ENCODE measurements at regions not wholly inside any gene's neighbourhood (a gene's known extent, or its start where the extent isn't known, plus 50 kb on each side); places are given as distances from the start of the nearest gene placed in this dataset.
"Not testable (repeated sequence)": the region's sequence is repeated elsewhere in the genome, so short reads cannot be mapped to it uniquely, and the experiment has no call there.

DNA sequence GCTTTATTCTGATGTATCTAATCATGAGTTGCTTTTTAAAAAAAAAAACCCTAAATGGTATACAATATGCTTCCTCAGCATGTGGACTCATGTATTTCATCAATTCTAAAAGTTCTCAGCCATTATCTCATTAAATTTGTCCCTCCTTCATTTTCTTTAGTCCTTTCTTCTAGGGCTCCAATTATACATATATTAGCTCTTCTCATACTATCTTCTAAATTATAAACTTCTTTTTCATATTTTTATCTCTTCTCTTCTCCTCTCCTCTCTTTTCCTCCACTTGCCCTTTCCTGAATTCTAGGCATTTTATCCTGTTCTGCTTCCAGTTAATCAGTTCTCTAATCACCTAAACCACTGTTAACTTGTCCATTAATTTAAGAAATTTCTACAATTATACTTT is 55.0 kb upstream of the IL33 start:
- Histone ChIP-seq H3K36me3 (ENCODE audit: insufficient read depth) (no peaks in the 10 kb centered on the region), H3K4me1 (ENCODE audit: insufficient read depth) (no peaks in the 10 kb centered on the region), H3K4me3 (ENCODE audit: low read depth, low read length) (no peak overlapping the region), H3K27ac (ENCODE audit: low read depth) (no peak overlapping the region)
- DNase-seq (ENCODE audit: extremely low spot score): no peak

DNA sequence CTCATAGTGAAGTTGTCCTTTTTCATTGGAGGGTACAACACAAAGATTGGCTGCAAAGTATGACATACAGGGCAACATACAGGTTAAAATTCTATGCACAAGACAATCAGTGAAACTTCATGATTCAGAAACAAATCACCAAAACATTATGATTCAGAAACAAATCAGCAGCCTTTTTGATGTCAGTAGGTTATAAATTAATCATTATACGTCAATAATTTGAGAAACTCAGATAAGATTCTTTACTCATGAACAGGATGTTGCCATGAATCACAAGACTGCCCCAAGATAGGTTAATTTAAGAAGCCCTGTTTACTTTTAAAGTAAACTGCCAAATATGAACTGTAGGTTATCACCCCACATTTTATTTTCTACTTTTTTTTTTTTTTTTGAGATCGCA is 62.2 kb upstream of the IL33 start:
- H3K36me3 ChIP-seq (ENCODE audit: insufficient read depth): no peaks in the 10 kb centered on the region
- no peak overlapping the region for H3K4me3 ChIP-seq (ENCODE audit: low read depth, low read length)
- H3K27ac ChIP-seq (ENCODE audit: low read depth): no peak overlapping the region
- WGBS: 83% methylated on average over 2 of the region's 2 CpGs
- no peaks in the 10 kb centered on the region for H3K4me1 ChIP-seq (ENCODE audit: insufficient read depth)
- no peak for DNase-seq (ENCODE audit: extremely low spot score)

GRCh38 chr9:6152788-6153187 is 62.8 kb upstream of the IL33 start:
- DNase-seq (ENCODE audit: extremely low spot score): no peak
- Histone ChIP-seq H3K27ac (ENCODE audit: low read depth) (no peak overlapping the region), H3K4me1 (ENCODE audit: insufficient read depth) (no peaks in the 10 kb centered on the region), H3K36me3 (ENCODE audit: insufficient read depth) (no peaks in the 10 kb centered on the region), H3K4me3 (ENCODE audit: low read depth, low read length) (no peak overlapping the region)
- 68% methylated on average over 4 of the region's 4 CpGs for WGBS

DNA sequence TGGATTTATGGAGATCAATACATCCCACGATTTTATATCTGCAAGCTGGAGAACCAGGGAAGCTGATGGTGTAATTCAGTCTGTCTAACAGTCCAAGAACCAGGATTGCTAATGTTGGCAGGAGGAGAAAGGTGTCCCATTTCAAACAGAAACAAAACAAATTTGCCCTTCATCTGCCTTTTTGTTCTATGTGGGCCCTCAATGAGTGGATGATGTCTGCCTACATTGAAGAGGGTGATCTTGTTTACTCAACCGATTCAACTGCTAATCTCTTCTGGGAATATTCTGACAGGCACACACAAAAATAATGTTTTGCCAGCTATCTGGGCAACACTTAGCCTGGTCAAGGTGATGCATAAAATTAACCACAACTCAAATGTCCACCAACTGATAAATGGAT is 65.1 kb upstream of the IL33 start:
- WGBS: 81% methylated on average over 2 of the region's 2 CpGs
- H3K4me1 ChIP-seq (ENCODE audit: insufficient read depth): no peaks in the 10 kb centered on the region
- no peak overlapping the region for H3K4me3 ChIP-seq (ENCODE audit: low read depth, low read length)
- no peak for DNase-seq (ENCODE audit: extremely low spot score)
- H3K36me3 ChIP-seq (ENCODE audit: insufficient read depth): no peaks in the 10 kb centered on the region
- no peak overlapping the region for H3K27ac ChIP-seq (ENCODE audit: low read depth)

DNA sequence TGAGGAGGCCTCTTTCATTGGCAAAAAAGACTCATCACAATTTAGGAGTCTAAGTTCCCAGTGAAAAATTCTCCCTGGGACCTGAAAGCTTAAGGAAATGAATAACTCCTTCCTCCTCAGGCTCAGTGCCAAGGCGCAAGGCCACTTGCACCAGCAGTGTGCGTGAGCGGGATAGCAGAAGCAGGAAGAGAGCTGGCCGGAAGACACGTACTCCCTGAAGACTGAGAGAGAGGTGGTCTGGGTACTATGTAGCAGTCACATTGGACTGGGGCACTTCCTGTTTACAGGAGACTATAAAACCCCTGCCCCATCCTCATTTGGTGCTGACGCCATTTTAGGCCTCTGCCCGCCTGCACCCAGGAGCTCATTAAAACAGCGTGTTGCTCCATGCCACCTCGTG is 66.3 kb upstream of the IL33 start:
- Histone ChIP-seq H3K4me1 (ENCODE audit: insufficient read depth) (no peaks in the 10 kb centered on the region), H3K36me3 (ENCODE audit: insufficient read depth) (no peaks in the 10 kb centered on the region), H3K4me3 (ENCODE audit: low read depth, low read length) (no peak overlapping the region), H3K27ac (ENCODE audit: low read depth) (no peak overlapping the region)
- DNase-seq (ENCODE audit: extremely low spot score): no peak
- 91% methylated on average over 9 of the region's 9 CpGs for whole genome bisulfite sequencing

DNA sequence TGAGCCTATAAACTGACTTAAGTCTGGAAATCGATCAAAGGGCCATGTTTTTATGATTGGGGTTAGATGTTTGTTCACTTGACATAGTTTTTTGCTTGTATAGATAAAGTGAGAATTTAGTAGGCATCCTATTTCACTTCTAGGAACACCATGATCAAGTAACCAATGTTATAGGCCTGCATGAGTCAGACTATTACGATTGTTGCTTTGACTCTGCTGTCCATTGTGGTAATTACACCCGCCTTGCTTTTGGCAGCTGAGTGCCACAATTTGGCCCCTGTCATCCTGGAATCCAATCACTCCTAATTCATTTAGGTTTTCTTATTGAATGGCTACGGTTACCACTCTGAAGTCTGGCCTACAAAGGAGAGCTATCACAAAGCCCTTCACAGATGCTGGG is 67.8 kb upstream of the IL33 start:
- peaks cover 1% of the 10 kb centered on the region for H3K36me3 ChIP-seq (ENCODE audit: insufficient read depth)
- WGBS: 81% methylated on average over 4 of the region's 4 CpGs
- H3K4me3 ChIP-seq (ENCODE audit: low read depth, low read length): no peak overlapping the region
- DNase-seq (ENCODE audit: extremely low spot score): no peak
- no peaks in the 10 kb centered on the region for H3K4me1 ChIP-seq (ENCODE audit: insufficient read depth)
- no peak overlapping the region for H3K27ac ChIP-seq (ENCODE audit: low read depth)

- no peak overlapping the region for H3K27ac ChIP-seq (ENCODE audit: low read depth)
- peaks cover 1% of the 10 kb centered on the region for H3K36me3 ChIP-seq (ENCODE audit: insufficient read depth)
- H3K4me3 ChIP-seq (ENCODE audit: low read depth, low read length): no peak overlapping the region
- WGBS: 74% methylated on average over 1 of the region's 1 CpG
- H3K4me1 ChIP-seq (ENCODE audit: insufficient read depth): no peaks in the 10 kb centered on the region
- no peak for DNase-seq (ENCODE audit: extremely low spot score)
These were observed 70.7 kb upstream of the IL33 start for GRCh38 chr9:6144947-6145346.

DNA sequence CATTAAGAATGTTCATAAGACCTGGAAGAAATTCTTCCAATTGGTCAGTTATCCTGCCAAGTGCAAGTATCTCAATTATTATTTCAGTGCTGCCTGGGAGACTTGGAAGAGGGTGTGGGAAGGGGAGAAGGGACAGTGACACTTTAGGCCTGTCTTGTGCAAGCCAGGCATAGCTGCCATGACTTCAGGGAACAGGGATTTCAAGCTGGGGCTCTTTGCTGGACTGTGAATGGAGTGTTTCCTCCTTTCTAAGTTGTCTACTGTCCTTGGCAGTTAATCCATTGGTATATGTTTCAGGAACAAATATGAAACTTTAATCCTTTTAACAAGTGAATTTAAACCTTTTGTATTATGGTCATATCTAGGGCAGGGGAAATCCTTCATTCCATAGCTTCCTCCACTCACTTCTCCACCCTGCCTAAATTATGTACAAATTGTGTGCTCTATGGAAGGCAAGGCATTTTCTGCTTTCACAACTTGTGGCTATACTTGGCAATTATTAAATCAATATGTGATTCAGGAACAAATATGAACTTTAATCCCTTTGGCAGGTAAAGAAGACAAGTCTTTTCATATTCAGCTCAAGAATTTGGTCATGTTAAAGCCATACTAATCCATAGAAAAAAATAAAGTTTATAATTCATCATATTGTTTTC is 72.7 kb upstream of the IL33 start:
- Histone ChIP-seq H3K27ac (ENCODE audit: low read depth) (no peak overlapping the region), H3K36me3 (ENCODE audit: insufficient read depth) (peaks cover 1% of the 10 kb centered on the region), H3K4me1 (ENCODE audit: insufficient read depth) (no peaks in the 10 kb centered on the region), H3K4me3 (ENCODE audit: low read depth, low read length) (no peak overlapping the region)
- no peak for DNase-seq (ENCODE audit: extremely low spot score)

DNA sequence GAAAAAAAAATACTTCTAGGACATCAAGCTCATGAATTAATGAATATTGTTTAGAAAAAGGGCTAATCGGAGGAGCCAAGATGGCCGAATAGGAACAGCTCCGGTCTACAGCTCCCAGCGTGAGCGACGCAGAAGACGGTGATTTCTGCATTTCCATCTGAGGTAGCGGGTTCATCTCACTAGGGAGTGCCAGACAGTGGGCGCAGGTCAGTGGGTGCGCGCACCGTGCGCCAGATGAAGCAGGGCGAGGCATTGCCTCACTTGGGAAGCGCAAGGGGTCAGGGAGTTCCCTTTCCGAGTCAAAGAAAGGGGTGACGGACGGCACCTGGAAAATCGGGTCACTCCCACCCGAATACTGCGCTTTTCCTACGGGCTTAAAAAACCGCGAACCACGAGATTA is 79.8 kb upstream of the IL33 start:
- DNase-seq (ENCODE audit: extremely low spot score); H3K4me3 ChIP-seq (ENCODE audit: low read depth, low read length); H3K4me1 ChIP-seq (ENCODE audit: insufficient read depth); H3K36me3 ChIP-seq (ENCODE audit: insufficient read depth); H3K27ac ChIP-seq (ENCODE audit: low read depth): not testable (repeated sequence)
- WGBS: 96% methylated on average over 25 of the region's 25 CpGs

DNA sequence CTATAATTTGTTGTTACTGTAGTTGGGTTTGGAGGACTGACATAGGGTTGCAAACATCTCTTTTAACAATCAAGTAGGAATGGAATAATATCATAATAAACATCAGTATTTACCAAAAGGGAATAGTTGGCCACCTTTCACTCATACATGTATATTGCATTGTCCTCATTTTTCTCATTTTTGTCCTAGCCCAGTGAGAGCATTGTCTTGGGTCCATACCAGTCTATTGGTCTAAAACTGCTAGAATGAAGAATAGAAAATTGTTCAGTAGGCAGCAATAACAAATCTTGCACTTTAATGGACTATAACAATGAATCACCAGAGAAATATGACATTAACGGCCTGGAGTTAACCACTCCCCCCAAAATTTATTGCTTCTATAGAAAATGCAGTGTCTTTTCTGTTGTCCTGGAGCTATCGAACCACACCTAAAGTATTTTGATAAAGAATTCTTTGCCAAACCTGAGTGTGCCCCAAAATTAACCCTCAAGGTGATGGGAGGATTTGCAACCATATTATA is 80.9 kb upstream of the IL33 start:
- H3K36me3 ChIP-seq (ENCODE audit: insufficient read depth): no peaks in the 10 kb centered on the region

DNA sequence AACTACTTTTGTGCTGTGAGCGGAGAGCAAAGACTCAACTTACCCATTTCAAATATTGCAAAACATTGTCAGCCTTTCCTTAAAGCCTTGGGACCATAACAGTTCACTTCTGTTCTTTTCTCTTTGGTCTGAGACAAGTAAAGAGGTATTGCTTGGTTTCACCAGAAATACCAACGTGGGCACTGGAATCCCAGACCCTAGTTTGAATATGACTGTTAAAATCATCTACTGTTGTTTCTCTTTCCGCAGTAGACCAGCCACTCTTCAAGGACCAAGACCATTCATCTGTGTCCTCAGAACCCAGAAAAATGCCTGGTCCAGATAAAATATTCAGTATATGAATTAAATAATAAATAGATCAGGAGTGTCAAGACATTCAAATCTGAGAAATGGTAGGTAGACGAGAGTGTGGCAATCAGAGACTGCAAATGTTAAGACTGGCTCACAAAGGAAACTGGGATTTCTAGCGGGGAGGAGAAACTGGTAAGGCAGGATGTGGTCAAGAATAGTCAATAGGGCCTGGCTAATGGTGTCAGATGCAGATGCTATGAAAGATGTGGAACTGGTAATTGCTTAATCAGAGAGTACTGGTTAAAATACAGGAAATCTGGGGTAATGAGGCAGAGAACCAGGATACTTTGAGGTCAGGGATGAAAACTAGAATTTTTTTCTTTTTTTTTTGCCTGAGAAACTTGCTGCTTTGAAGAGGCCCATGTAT is 82.1 kb upstream of the IL33 start:
- Histone ChIP-seq H3K4me1 (ENCODE audit: insufficient read depth) (no peaks in the 10 kb centered on the region), H3K4me3 (ENCODE audit: low read depth, low read length) (no peak overlapping the region), H3K27ac (ENCODE audit: low read depth) (no peak overlapping the region), H3K36me3 (ENCODE audit: insufficient read depth) (no peaks in the 10 kb centered on the region)
- DNase-seq (ENCODE audit: extremely low spot score): no peak
- WGBS: 84% methylated on average over 5 of the region's 5 CpGs

More for the DNA sequence above, 80.9 kb upstream of the IL33 start:
- 59% methylated on average over 2 of the region's 2 CpGs for WGBS
- Histone ChIP-seq H3K4me1 (ENCODE audit: insufficient read depth) (no peaks in the 10 kb centered on the region), H3K27ac (ENCODE audit: low read depth) (no peak overlapping the region), H3K4me3 (ENCODE audit: low read depth, low read length) (no peak overlapping the region)
- DNase-seq (ENCODE audit: extremely low spot score): no peak

DNA sequence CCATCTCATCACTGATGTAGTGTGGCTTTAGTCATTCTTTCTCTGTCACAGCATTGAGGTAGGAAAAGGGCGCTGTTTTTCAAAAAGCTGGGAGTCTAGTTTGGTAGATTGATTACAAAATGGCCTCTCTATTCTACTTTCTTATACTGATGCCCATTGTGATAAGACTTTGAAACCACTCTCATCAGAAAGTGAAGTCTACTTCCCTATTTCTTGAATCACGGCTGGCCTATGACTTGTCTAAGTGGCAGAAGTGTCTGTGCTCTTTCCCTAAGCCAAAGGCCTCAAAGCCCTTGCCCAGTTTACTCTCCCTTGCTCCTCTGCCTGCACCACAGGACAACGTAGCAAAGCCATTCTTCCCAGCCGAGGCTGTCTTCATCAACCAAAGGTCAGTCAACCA is 83.0 kb upstream of the IL33 start:
- WGBS: 88% methylated on average over 4 of the region's 4 CpGs
- H3K27ac ChIP-seq (ENCODE audit: low read depth): no peak overlapping the region
- no peak overlapping the region for H3K4me3 ChIP-seq (ENCODE audit: low read depth, low read length)
- DNase-seq (ENCODE audit: extremely low spot score): no peak
- no peaks in the 10 kb centered on the region for H3K4me1 ChIP-seq (ENCODE audit: insufficient read depth)
- H3K36me3 ChIP-seq (ENCODE audit: insufficient read depth): no peaks in the 10 kb centered on the region

DNA sequence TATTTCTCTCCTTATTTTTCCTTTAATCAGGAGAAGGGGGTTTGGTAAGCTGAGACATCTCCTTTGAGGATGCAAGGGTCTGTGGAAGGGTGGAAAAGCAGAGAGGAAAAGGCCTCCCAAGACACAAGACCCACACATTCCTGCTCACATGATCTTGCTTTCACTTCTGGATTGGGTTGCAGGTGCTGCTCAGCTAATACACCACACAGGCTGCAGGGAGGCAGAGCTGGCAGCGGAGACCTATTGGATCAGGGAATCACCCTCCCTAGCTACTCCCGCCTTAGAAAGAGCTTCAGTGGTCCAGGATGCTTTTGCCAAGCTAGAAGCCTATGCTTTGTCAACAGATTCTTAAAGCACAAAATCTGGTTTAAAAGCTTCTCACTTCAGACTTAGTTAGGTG is 87.6 kb upstream of the IL33 start:
- Histone ChIP-seq H3K27ac (ENCODE audit: low read depth) (no peak overlapping the region), H3K36me3 (ENCODE audit: insufficient read depth) (no peaks in the 10 kb centered on the region), H3K4me1 (ENCODE audit: insufficient read depth) (no peaks in the 10 kb centered on the region), H3K4me3 (ENCODE audit: low read depth, low read length) (no peak overlapping the region)
- 90% methylated on average over 2 of the region's 2 CpGs for WGBS
- DNase-seq (ENCODE audit: extremely low spot score): no peak

DNA sequence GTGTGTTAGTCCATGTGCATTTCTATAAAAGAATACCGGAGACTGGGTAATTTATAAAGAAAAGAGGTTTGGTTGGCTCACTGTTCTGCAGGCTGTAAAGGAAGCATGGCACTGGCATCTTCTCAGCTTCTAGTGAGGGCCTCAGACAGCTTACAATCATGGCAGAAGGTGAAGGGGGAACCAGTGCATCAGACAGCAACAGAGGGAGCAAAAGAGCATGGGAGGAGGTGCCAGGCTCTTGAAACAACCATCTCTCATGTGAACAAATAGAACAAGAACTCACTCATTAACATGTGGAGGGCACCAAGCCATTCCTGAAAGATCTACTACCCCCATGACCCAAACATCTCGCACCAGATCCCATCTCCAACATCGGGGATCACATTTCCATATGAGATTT is 89.2 kb upstream of the IL33 start:
- no peaks in the 10 kb centered on the region for H3K4me1 ChIP-seq (ENCODE audit: insufficient read depth)
- no peaks in the 10 kb centered on the region for H3K36me3 ChIP-seq (ENCODE audit: insufficient read depth)
- no peak for DNase-seq (ENCODE audit: extremely low spot score)
- 90% methylated on average over 3 of the region's 3 CpGs for WGBS
- no peak overlapping the region for H3K4me3 ChIP-seq (ENCODE audit: low read depth, low read length)
- H3K27ac ChIP-seq (ENCODE audit: low read depth): no peak overlapping the region

All from urinary bladder (tissue), 3 donors.